Spinal cord (tissue), 9 donors: ENCODE measurements at regions not wholly inside any gene's neighbourhood (a gene's known extent, or its start where the extent isn't known, plus 50 kb on each side); places are given as distances from the start of the nearest gene placed in this dataset.

Experiments
- DNase-seq, 6 donors: peaks; one replicate each; pipeline versions ENCODE4 v3.0.0 to v3.0.0-alpha.2; 2013 to 2015; ENCODE audit warnings: low spot score in 6 of 6, low read depth in 4 of 6
- H3K27ac ChIP-seq: one replicate; pipeline ENCODE4 v1.5.1; 2013; ENCODE audit warnings: low read depth, low read length, control low read depth
- H3K27me3 ChIP-seq: one replicate; pipeline ENCODE4 v1.6.1; 2013; ENCODE audit warnings: low read length; ENCODE audit not compliant: control insufficient read depth, insufficient read depth
- H3K36me3 ChIP-seq: one replicate; pipeline ENCODE4 v1.6.1; 2013; ENCODE audit warnings: low read length; ENCODE audit not compliant: control insufficient read depth, insufficient read depth
- H3K4me1 ChIP-seq: one replicate; pipeline ENCODE4 v1.6.1; 2013; ENCODE audit warnings: low read length; ENCODE audit not compliant: control insufficient read depth, insufficient read depth
- H3K4me3 ChIP-seq: one replicate; pipeline ENCODE4 v1.5.1; 2013; ENCODE audit warnings: low read depth, low read length, control low read depth
- H3K9me3 ChIP-seq: one replicate; pipeline ENCODE4 v1.6.1; 2013; ENCODE audit warnings: low read length; ENCODE audit not compliant: control insufficient read depth, insufficient read depth
- WGBS: methylation state at CpG from one replicate; pipeline ENCODE4 v1.1.5; 2013; ENCODE audit warnings: missing lambda C conversion rate; ENCODE audit not compliant: insufficient coverage; 5-methylcytosine and 5-hydroxymethylcytosine counted together
- donor health status: healthy.

GRCh38 chr9:87343816-87344430 is 153.7 kb upstream of the DAPK1 start:
- peaks cover 9% of the 10 kb centered on the region for H3K4me1 ChIP-seq
- no peaks in the 10 kb centered on the region for H3K9me3 ChIP-seq
- H3K4me3 ChIP-seq = no peak overlapping the region
- no peak overlapping the region for H3K27ac ChIP-seq
- peak in 1 of 6 donors; percentile 7 for DNase-seq
- H3K27me3 ChIP-seq = peaks cover 4% of the 10 kb centered on the region
- no peaks in the 10 kb centered on the region for H3K36me3 ChIP-seq
- WGBS = 83% methylated on average over 2 of the region's 5 CpGs

GRCh38 chr9:87346061-87346665 is 151.5 kb upstream of the DAPK1 start:
- H3K36me3 ChIP-seq = no peaks in the 10 kb centered on the region
- H3K4me3 ChIP-seq = no peak overlapping the region
- no peak overlapping the region for H3K27ac ChIP-seq
- H3K27me3 ChIP-seq = peaks cover 4% of the 10 kb centered on the region
- peak in 2 of 6 donors; percentile 53 to 71 for DNase-seq
- peaks cover 5% of the 10 kb centered on the region for H3K9me3 ChIP-seq
- peaks cover 9% of the 10 kb centered on the region for H3K4me1 ChIP-seq
- 24% methylated on average over 2 of the region's 5 CpGs for WGBS

- no peaks in the 10 kb centered on the region for H3K36me3 ChIP-seq
- no peak for DNase-seq
- no peaks in the 10 kb centered on the region for H3K4me1 ChIP-seq
- peaks cover 5% of the 10 kb centered on the region for H3K9me3 ChIP-seq
- no CpG with 5 or more reads among the region's 2 CpGs for WGBS
- H3K27me3 ChIP-seq = no peaks in the 10 kb centered on the region
- no peak overlapping the region for H3K27ac ChIP-seq
- no peak overlapping the region for H3K4me3 ChIP-seq
Measured at GRCh38 chr9:87350915-87351314, 146.8 kb upstream of the DAPK1 start.

- Histone ChIP-seq H3K4me3 (no peak overlapping the region), H3K27ac (no peak overlapping the region), H3K27me3 (no peaks in the 10 kb centered on the region), H3K9me3 (peaks cover 9% of the 10 kb centered on the region), H3K4me1 (no peaks in the 10 kb centered on the region), H3K36me3 (no peaks in the 10 kb centered on the region)
- no CpG with 5 or more reads among the region's 3 CpGs for WGBS
- DNase-seq = peak in 1 of 6 donors; percentile 38
Measured at GRCh38 chr9:87353301-87353700, 144.4 kb upstream of the DAPK1 start.

GRCh38 chr9:87354147-87354546 is 143.5 kb upstream of the DAPK1 start:
- no peaks in the 10 kb centered on the region for H3K4me1 ChIP-seq
- no peak overlapping the region for H3K27ac ChIP-seq
- WGBS = 63% methylated on average over 1 of the region's 1 CpG
- H3K36me3 ChIP-seq = no peaks in the 10 kb centered on the region
- no peak overlapping the region for H3K4me3 ChIP-seq
- H3K27me3 ChIP-seq = no peaks in the 10 kb centered on the region
- peaks cover 9% of the 10 kb centered on the region for H3K9me3 ChIP-seq
- DNase-seq = no peak

GRCh38 chr9:87357600-87357999 is 140.1 kb upstream of the DAPK1 start:
- no peaks in the 10 kb centered on the region for H3K27me3 ChIP-seq
- no CpG with 5 or more reads among the region's 1 CpG for WGBS
- no peak overlapping the region for H3K27ac ChIP-seq

GRCh38 chr9:87359264-87359663 is 138.4 kb upstream of the DAPK1 start:
- Histone ChIP-seq H3K36me3 (no peaks in the 10 kb centered on the region), H3K9me3 (peaks cover 4% of the 10 kb centered on the region), H3K27me3 (no peaks in the 10 kb centered on the region), H3K27ac (no peak overlapping the region), H3K4me1 (no peaks in the 10 kb centered on the region), H3K4me3 (no peak overlapping the region)
- DNase-seq = no peak

More at GRCh38 chr9:87357600-87357999, 140.1 kb upstream of the DAPK1 start:
- no peaks in the 10 kb centered on the region for H3K4me1 ChIP-seq
- DNase-seq = no peak
- H3K4me3 ChIP-seq = no peak overlapping the region
- no peaks in the 10 kb centered on the region for H3K36me3 ChIP-seq
- H3K9me3 ChIP-seq = peaks cover 4% of the 10 kb centered on the region

- 80% methylated on average over 1 of the region's 3 CpGs for WGBS
- DNase-seq = no peak
- Histone ChIP-seq H3K4me1 (no peaks in the 10 kb centered on the region), H3K27me3 (no peaks in the 10 kb centered on the region), H3K27ac (no peak overlapping the region), H3K4me3 (no peak overlapping the region), H3K9me3 (peaks cover 7% of the 10 kb centered on the region), H3K36me3 (no peaks in the 10 kb centered on the region)
Measured at GRCh38 chr9:87359958-87360601, 137.6 kb upstream of the DAPK1 start.

GRCh38 chr9:87370049-87370685 is 127.5 kb upstream of the DAPK1 start:
- WGBS = 92% methylated on average over 4 of the region's 9 CpGs
- Histone ChIP-seq H3K27me3 (no peaks in the 10 kb centered on the region), H3K27ac (no peak overlapping the region), H3K4me3 (no peak overlapping the region), H3K9me3 (no peaks in the 10 kb centered on the region), H3K36me3 (no peaks in the 10 kb centered on the region), H3K4me1 (no peaks in the 10 kb centered on the region)
- no peak for DNase-seq
